Thyroid gland (tissue), 4 donors: ENCODE measurements at regions not wholly inside any gene's neighbourhood (a gene's known extent, or its start where the extent isn't known, plus 50 kb on each side); places are given as distances from the start of the nearest gene placed in this dataset.

Experiments used
- DNase-seq, 2 donors: peaks; one replicate each; pipeline ENCODE4 v3.0.0-alpha.2; 2019
- H3K27ac ChIP-seq, 3 donors: fragments of 200-600 bp; sonication (generic); 1 replicate in 2 of 3; 2 replicates in 1 of 3; pipeline ENCODE4 v1.5.1; 2016 to 2019; ENCODE audit warnings: mild to moderate bottlenecking in 1 of 3, moderate library complexity in 1 of 3
- H3K27me3 ChIP-seq: fragments of 200-600 bp; sonication (generic); one replicate; pipeline ENCODE4 v1.5.1; 2019
- H3K36me3 ChIP-seq, 2 donors: fragments of 200-600 bp; sonication (generic); one replicate each; pipeline ENCODE4 v1.5.1; 2016 to 2019
- H3K4me1 ChIP-seq, 2 donors: fragments of 200-600 bp; sonication (generic); one replicate each; pipeline ENCODE4 v1.5.1; 2017 to 2019
- H3K4me3 ChIP-seq, 3 donors: fragments of 200-600 bp; sonication (generic); replicated peaks in 1 of 3; 1 replicate in 2 of 3; 2 replicates in 1 of 3; pipeline ENCODE4 v1.5.1; 2016; ENCODE audit warnings: mild to moderate bottlenecking in 1 of 3
- H3K9me3 ChIP-seq: fragments of 200-600 bp; sonication (generic); one replicate; pipeline ENCODE4 v1.5.1; 2017
- CTCF ChIP-seq, 6 experiments: fragments of 200-600 bp in 3 of 6; fragments of 450-650 bp in 3 of 6; sonication (generic) in 3 of 6; IDR thresholded peaks; one replicate each; pipeline ENCODE4 v1.5.1; 2016 to 2019; ENCODE audit warnings: antibody characterized with exemption in 6 of 6, mild to moderate bottlenecking in 2 of 6, inconsistent platforms in 1 of 6, moderate library complexity in 1 of 6
- POLR2A ChIP-seq, 2 donors: fragments of 450-650 bp; IDR thresholded peaks; one replicate each; pipeline ENCODE4 v1.6.1; 2017; ENCODE audit warnings: antibody characterized with exemption in 2 of 2, mild to moderate bottlenecking in 2 of 2, moderate library complexity in 1 of 2
- WGBS, 2 donors: methylation state at CpG; one replicate each; pipeline ENCODE4 v1.1.5; 2017; 5-methylcytosine and 5-hydroxymethylcytosine counted together
- intact Hi-C: fragments of 100-400 bp; cut with DNase I; formaldehyde crosslinking; loops from one replicate; pipeline ENCODE4 v1.15.1; 2023

- 83 to 85% methylated on average over 2 of the region's 2 CpGs for WGBS, 2 donors
- no peak for TF ChIP-seq CTCF (IDR thresholded peaks at IDR 0.05)
- no peak for TF ChIP-seq POLR2A (IDR thresholded peaks at IDR 0.05)
- H3K27me3 ChIP-seq: no peaks in the 10 kb centered on the region
- DNase-seq: no peak
- no peaks in the 10 kb centered on the region for H3K4me1 ChIP-seq
- H3K36me3 ChIP-seq: no peaks in the 10 kb centered on the region
- H3K27ac ChIP-seq: no peak overlapping the region
- H3K4me3 ChIP-seq: no peak overlapping the region
- intact Hi-C loops: no loop called here
- H3K9me3 ChIP-seq: no peaks in the 10 kb centered on the region
These were observed 287.0 kb upstream of the COX7C start for GRCh38 chr5:86330736-86331135.

- no peak for DNase-seq
- Histone ChIP-seq H3K36me3 (no peaks in the 10 kb centered on the region), H3K9me3 (no peaks in the 10 kb centered on the region), H3K27me3 (no peaks in the 10 kb centered on the region), H3K4me3 (no peak overlapping the region), H3K27ac (no peak overlapping the region), H3K4me1 (no peaks in the 10 kb centered on the region)
- intact Hi-C loops: no loop called here
- WGBS, 2 donors: 73 to 78% methylated on average over 1 of the region's 1 CpG
- TF ChIP-seq POLR2A (IDR thresholded peaks at IDR 0.05) (no peak), CTCF (IDR thresholded peaks at IDR 0.05) (no peak)
These were observed 284.9 kb upstream of the COX7C start for GRCh38 chr5:86332851-86333250.

- 91 to 95% methylated on average over 6 to 10 of the region's 10 CpGs for WGBS, 2 donors
These were observed 279.9 kb upstream of the COX7C start for GRCh38 chr5:86337667-86338460.

GRCh38 chr5:86354664-86355063 lies 263.1 kb upstream of the COX7C start:
- WGBS, 2 donors: 60 to 81% methylated on average over 2 of the region's 2 CpGs
- H3K27me3 ChIP-seq: no peaks in the 10 kb centered on the region
- H3K9me3 ChIP-seq: no peaks in the 10 kb centered on the region
- H3K4me1 ChIP-seq: no peaks in the 10 kb centered on the region
- no peak for DNase-seq
- no peak overlapping the region for H3K4me3 ChIP-seq
- H3K27ac ChIP-seq: no peak overlapping the region
- no peaks in the 10 kb centered on the region for H3K36me3 ChIP-seq
- intact Hi-C loops: no loop called here
- TF ChIP-seq POLR2A (IDR thresholded peaks at IDR 0.05) (no peak), CTCF (IDR thresholded peaks at IDR 0.05) (no peak)

More at GRCh38 chr5:86337667-86338460, 279.9 kb upstream of the COX7C start:
- Histone ChIP-seq H3K27ac (no peak overlapping the region), H3K9me3 (no peaks in the 10 kb centered on the region), H3K36me3 (no peaks in the 10 kb centered on the region), H3K4me3 (no peak overlapping the region), H3K4me1 (no peaks in the 10 kb centered on the region), H3K27me3 (no peaks in the 10 kb centered on the region)
- no peak for DNase-seq
- no peak for TF ChIP-seq POLR2A (IDR thresholded peaks at IDR 0.05)
- no peak for TF ChIP-seq CTCF (IDR thresholded peaks at IDR 0.05)
- intact Hi-C loops: no loop called here

GRCh38 chr5:86360801-86361200 lies 256.9 kb upstream of the COX7C start:
- Histone ChIP-seq H3K4me3 (no peak overlapping the region), H3K27me3 (no peaks in the 10 kb centered on the region), H3K27ac (no peak overlapping the region), H3K9me3 (no peaks in the 10 kb centered on the region), H3K36me3 (no peaks in the 10 kb centered on the region), H3K4me1 (no peaks in the 10 kb centered on the region)
- DNase-seq: no peak
- intact Hi-C loops: no loop called here
- WGBS, 2 donors: 78 to 80% methylated on average over 1 of the region's 1 CpG
- no peak for TF ChIP-seq POLR2A (IDR thresholded peaks at IDR 0.05)
- no peak for TF ChIP-seq CTCF (IDR thresholded peaks at IDR 0.05)
